ENCODE measurements at regions not wholly inside any gene's neighbourhood (a gene's known extent, or its start where the extent isn't known, plus 50 kb on each side); places are given as distances from the start of the nearest gene placed in this dataset.

DNA sequence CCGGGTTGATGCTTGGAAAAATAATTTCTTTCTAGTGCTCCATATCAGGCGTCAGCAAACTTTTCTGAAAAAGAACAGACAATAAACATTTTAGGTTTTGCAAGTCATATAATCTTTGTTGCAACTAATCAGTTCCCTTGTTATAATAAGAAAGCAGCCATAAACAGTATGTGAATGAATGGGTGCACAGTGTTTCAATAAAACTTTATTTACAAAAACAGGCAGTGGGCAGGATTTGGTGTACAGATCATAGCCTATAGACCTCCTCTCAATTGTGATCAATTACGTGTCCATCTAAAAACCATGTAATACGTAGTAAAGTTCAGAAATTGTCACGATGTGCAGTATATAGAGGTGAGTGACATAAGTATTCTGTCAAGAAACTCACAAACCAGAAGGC, 143.4 kb downstream of the AREG start:
- no peak for TF ChIP-seq CTCF (IDR thresholded peaks at IDR 0.05; ENCODE audit: low read depth, low read length)
- DNase-seq (ENCODE audit: extremely low read depth, low read depth), result no peak

GRCh38 chr4:74590476-74590875, 145.5 kb downstream of the AREG start:
- no peak for DNase-seq (ENCODE audit: extremely low read depth, low read depth)
- TF ChIP-seq CTCF (IDR thresholded peaks at IDR 0.05; ENCODE audit: low read depth, low read length), result no peak

GRCh38 chr4:74598611-74599325, 153.8 kb downstream of the AREG start:
- no peak for DNase-seq (ENCODE audit: extremely low read depth, low read depth)
- no peak for TF ChIP-seq CTCF (IDR thresholded peaks at IDR 0.05; ENCODE audit: low read depth, low read length)

DNA sequence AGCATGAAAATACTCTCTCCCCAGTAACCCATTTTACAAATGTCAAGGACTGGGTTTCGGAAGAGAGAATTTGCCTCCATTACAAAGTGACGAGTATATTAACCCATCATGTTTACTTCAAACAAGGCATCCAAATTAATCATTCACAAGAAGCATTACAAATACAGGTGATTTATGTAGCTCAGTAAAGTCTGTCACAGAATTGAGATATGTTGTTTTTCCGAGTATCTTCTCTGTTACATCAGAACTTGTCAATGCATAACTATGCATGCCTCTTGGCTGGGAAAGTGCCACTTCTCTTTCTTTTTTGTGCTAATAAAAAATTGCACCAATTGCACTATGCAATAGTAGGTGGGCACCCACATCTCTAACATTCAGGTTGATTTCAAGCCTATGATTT, 158.2 kb downstream of the AREG start:
- DNase-seq (ENCODE audit: extremely low read depth, low read depth), result no peak
- TF ChIP-seq CTCF (IDR thresholded peaks at IDR 0.05; ENCODE audit: low read depth, low read length), result no peak

- TF ChIP-seq CTCF (IDR thresholded peaks at IDR 0.05; ENCODE audit: low read depth, low read length), result no peak
- no peak for DNase-seq (ENCODE audit: extremely low read depth, low read depth)
Measured at GRCh38 chr4:74608151-74608949, 163.4 kb downstream of the AREG start.

DNA sequence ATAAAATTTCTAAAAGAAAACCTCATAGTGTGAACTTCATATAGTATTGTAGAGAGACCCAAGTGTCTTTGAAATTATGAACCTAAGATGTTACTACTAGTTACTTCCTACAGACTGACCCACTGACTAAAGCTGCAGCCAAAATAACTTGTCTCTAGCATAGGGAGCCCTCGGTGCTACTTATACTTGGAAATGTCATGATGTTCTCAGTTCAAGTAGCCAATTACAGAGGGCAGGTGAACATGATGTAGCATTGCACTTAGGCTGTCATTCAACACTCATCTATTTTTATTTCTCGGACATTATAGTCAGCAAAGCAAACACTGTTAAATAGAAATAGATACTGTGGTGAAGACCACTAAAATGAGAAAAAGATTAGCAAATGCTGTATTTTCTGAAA, 165.6 kb downstream of the AREG start:
- TF ChIP-seq CTCF (IDR thresholded peaks at IDR 0.05; ENCODE audit: low read depth, low read length), result no peak
- DNase-seq (ENCODE audit: extremely low read depth, low read depth), result no peak

- TF ChIP-seq CTCF (IDR thresholded peaks at IDR 0.05; ENCODE audit: low read depth, low read length), result no peak
- DNase-seq (ENCODE audit: extremely low read depth, low read depth), result no peak
Measured at GRCh38 chr4:74612837-74613236, 167.9 kb downstream of the AREG start.

Measured in AG09319 (cell line).